NCI-H1048 (cell line): ENCODE measurements at regions not wholly inside any gene's neighbourhood (a gene's known extent, or its start where the extent isn't known, plus 50 kb on each side); places are given as distances from the start of the nearest gene placed in this dataset.

ENCODE experiments used
- DNase-seq: peaks from one replicate; lab custom pipeline; 2025; lab: John Stamatoyannopoulos, UW

GRCh38 chr3:99366663-99367429, 271.5 kb upstream of the COL8A1 start:
- no peak for DNase-seq

GRCh38 chr3:99365979-99366378, 272.4 kb upstream of the COL8A1 start:
- no peak for DNase-seq

GRCh38 chr3:99365396-99365795, 273.0 kb upstream of the COL8A1 start:
- no peak for DNase-seq

- DNase-seq = no peak
Observed at GRCh38 chr3:99357131-99357530, 281.3 kb upstream of the COL8A1 start.

GRCh38 chr3:99356696-99357095, 281.7 kb upstream of the COL8A1 start:
- no peak for DNase-seq

GRCh38 chr3:99355465-99355864, 282.9 kb upstream of the COL8A1 start:
- no peak for DNase-seq

GRCh38 chr3:99352811-99353210, 285.6 kb upstream of the COL8A1 start:
- DNase-seq = no peak

GRCh38 chr3:99351122-99351521, 287.3 kb upstream of the COL8A1 start:
- DNase-seq = no peak

- DNase-seq = no peak
Observed at GRCh38 chr3:99348451-99348850, 289.9 kb upstream of the COL8A1 start.

GRCh38 chr3:99344216-99344615, 294.2 kb upstream of the COL8A1 start:
- no peak for DNase-seq

- DNase-seq = no peak
Observed at GRCh38 chr3:99342383-99342782, 296.0 kb upstream of the COL8A1 start.

- no peak for DNase-seq
Observed at GRCh38 chr3:99339222-99339621, 299.2 kb upstream of the COL8A1 start.

GRCh38 chr3:99332718-99333117, 305.7 kb upstream of the COL8A1 start:
- no peak for DNase-seq

GRCh38 chr3:99332276-99332675, 306.1 kb upstream of the COL8A1 start:
- no peak for DNase-seq

- no peak for DNase-seq
Observed at GRCh38 chr3:99330924-99331532, 307.4 kb upstream of the COL8A1 start.

GRCh38 chr3:99330281-99330680, 308.1 kb upstream of the COL8A1 start:
- DNase-seq = no peak

GRCh38 chr3:99325402-99325801, 313.0 kb upstream of the COL8A1 start:
- DNase-seq = no peak

GRCh38 chr3:99324636-99325203, 313.7 kb upstream of the COL8A1 start:
- no peak for DNase-seq

GRCh38 chr3:99323940-99324339, 314.5 kb upstream of the COL8A1 start:
- DNase-seq = no peak

GRCh38 chr3:99322551-99322950, 315.8 kb upstream of the COL8A1 start:
- no peak for DNase-seq

- DNase-seq = no peak
Observed at GRCh38 chr3:99321261-99321660, 317.1 kb upstream of the COL8A1 start.

GRCh38 chr3:99319961-99320360, 318.4 kb upstream of the COL8A1 start:
- DNase-seq = no peak

- DNase-seq = no peak
Observed at GRCh38 chr3:99319450-99319849, 318.9 kb upstream of the COL8A1 start.

GRCh38 chr3:99317201-99317600, 321.2 kb upstream of the COL8A1 start:
- no peak for DNase-seq
